Mesenchymal stem cell (in vitro differentiated cells and primary cell): ENCODE measurements at regions not wholly inside any gene's neighbourhood (a gene's known extent, or its start where the extent isn't known, plus 50 kb on each side); places are given as distances from the start of the nearest gene placed in this dataset.

ENCODE experiments used
- DNase-seq: peaks from one replicate; pipeline ENCODE4 v3.0.0-alpha.2; 2013
- H2AFZ ChIP-seq: one replicate; pipeline ENCODE4 v1.6.1; 2013; ENCODE audit warnings: low read depth, mild to moderate bottlenecking, control low read depth, inconsistent platforms, low read length, moderate library complexity
- H2AK5ac ChIP-seq: 2 replicates; pipeline ENCODE4 v1.6.1; 2013; ENCODE audit warnings: low read length, moderate library complexity, mild to moderate bottlenecking, inconsistent platforms; ENCODE audit not compliant: severe bottlenecking
- H2BK120ac ChIP-seq: one replicate; pipeline ENCODE4 v1.6.1; 2013; ENCODE audit warnings: low read depth, mild to moderate bottlenecking, inconsistent platforms, low read length, moderate library complexity
- H2BK12ac ChIP-seq, 2 experiments: one replicate each; pipeline ENCODE4 v1.6.1; 2013; ENCODE audit warnings: inconsistent platforms in 2 of 2, low read length in 2 of 2, mild to moderate bottlenecking in 2 of 2, moderate library complexity in 2 of 2, control low read depth in 1 of 2
- H2BK15ac ChIP-seq: one replicate; pipeline ENCODE4 v1.6.1; 2013; ENCODE audit warnings: mild to moderate bottlenecking, low read depth, inconsistent platforms; ENCODE audit not compliant: poor library complexity, severe bottlenecking
- H2BK5ac ChIP-seq: 2 replicates; pipeline ENCODE4 v1.6.1; 2013; ENCODE audit warnings: low read depth, mild to moderate bottlenecking, low read length, control low read depth, inconsistent platforms; ENCODE audit not compliant: poor library complexity, severe bottlenecking
- H3K14ac ChIP-seq, 2 experiments: one replicate each; pipeline ENCODE4 v1.6.1; 2013; ENCODE audit warnings: inconsistent platforms in 2 of 2, low read length in 2 of 2, control low read depth in 1 of 2, mild to moderate bottlenecking in 1 of 2, moderate library complexity in 1 of 2
- H3K18ac ChIP-seq, 2 experiments: one replicate each; pipeline ENCODE4 v1.6.1; 2013; ENCODE audit warnings: inconsistent platforms in 2 of 2, low read length in 2 of 2, control low read depth in 1 of 2, low read depth in 1 of 2, mild to moderate bottlenecking in 1 of 2
- H3K23ac ChIP-seq, 2 experiments: one replicate each; pipeline ENCODE4 v1.6.1; 2013; ENCODE audit warnings: inconsistent platforms in 2 of 2, low read length in 2 of 2, mild to moderate bottlenecking in 2 of 2, moderate library complexity in 2 of 2, control low read depth in 1 of 2
- H3K27ac ChIP-seq: 2 replicates; pipeline ENCODE4 v1.5.1; 2013; ENCODE audit warnings: mild to moderate bottlenecking, moderate library complexity, low read length, control low read depth, inconsistent platforms; ENCODE audit not compliant: poor library complexity, severe bottlenecking
- H3K27me3 ChIP-seq, 2 experiments: 2 replicates each; pipeline versions ENCODE4 v1.6.1 to v1.7.0; 2013; ENCODE audit warnings: low read length in 2 of 2, mild to moderate bottlenecking in 2 of 2, moderate library complexity in 2 of 2, control low read depth in 1 of 2, inconsistent platforms in 1 of 2; ENCODE audit not compliant: control insufficient read depth in 1 of 2, insufficient read depth in 1 of 2
- H3K36me3 ChIP-seq, 2 experiments: 2 replicates each; pipeline versions ENCODE4 v1.6.1 to v1.7.0; 2013; ENCODE audit warnings: low read length in 2 of 2, control low read depth in 1 of 2, inconsistent platforms in 1 of 2, low read depth in 1 of 2, mild to moderate bottlenecking in 1 of 2; ENCODE audit not compliant: insufficient read depth in 2 of 2, control insufficient read depth in 1 of 2
- H3K4ac ChIP-seq, 2 experiments: one replicate each; pipeline ENCODE4 v1.6.1; 2013; ENCODE audit warnings: inconsistent platforms in 2 of 2, low read length in 2 of 2, mild to moderate bottlenecking in 2 of 2, moderate library complexity in 2 of 2, control low read depth in 1 of 2, low read depth in 1 of 2
- H3K4me1 ChIP-seq: 2 replicates; pipeline ENCODE4 v1.6.1; 2013; ENCODE audit warnings: low read depth, low read length, control low read depth; ENCODE audit not compliant: control insufficient read depth, insufficient read depth
- H3K4me2 ChIP-seq: 2 replicates; pipeline ENCODE4 v1.6.1; 2013; ENCODE audit warnings: low read length, mild to moderate bottlenecking, inconsistent platforms; ENCODE audit not compliant: poor library complexity, severe bottlenecking
- H3K4me3 ChIP-seq, 2 experiments: 2 replicates each; pipeline versions ENCODE4 v1.5.1 to v1.7.0; 2013; ENCODE audit warnings: low read length in 2 of 2, mild to moderate bottlenecking in 2 of 2, control low read depth in 1 of 2, low read depth in 1 of 2; ENCODE audit not compliant: insufficient read depth in 1 of 2
- H3K79me1 ChIP-seq: replicated peaks from 2 replicates; pipeline ENCODE4 v1.6.1; 2013; ENCODE audit warnings: mild to moderate bottlenecking, control low read depth, low read length, inconsistent platforms; ENCODE audit not compliant: poor library complexity, severe bottlenecking
- H3K9ac ChIP-seq: 2 replicates; pipeline ENCODE4 v1.7.0; 2013; ENCODE audit warnings: mild to moderate bottlenecking, low read length, moderate library complexity
- H3K9me3 ChIP-seq: 2 replicates; pipeline ENCODE4 v1.7.0; 2013; ENCODE audit warnings: mild to moderate bottlenecking, low read length; ENCODE audit not compliant: control insufficient read depth
- H4K8ac ChIP-seq: one replicate; pipeline ENCODE4 v1.6.1; 2013; ENCODE audit warnings: inconsistent platforms, mild to moderate bottlenecking, low read length, moderate library complexity
- H4K91ac ChIP-seq: one replicate; pipeline ENCODE4 v1.6.1; 2013; ENCODE audit warnings: mild to moderate bottlenecking, low read length, inconsistent platforms
- WGBS: methylation state at CpG from one replicate; pipeline ENCODE4 v1.1.7; 2013; ENCODE audit warnings: mixed read lengths; 5-methylcytosine and 5-hydroxymethylcytosine counted together

DNA sequence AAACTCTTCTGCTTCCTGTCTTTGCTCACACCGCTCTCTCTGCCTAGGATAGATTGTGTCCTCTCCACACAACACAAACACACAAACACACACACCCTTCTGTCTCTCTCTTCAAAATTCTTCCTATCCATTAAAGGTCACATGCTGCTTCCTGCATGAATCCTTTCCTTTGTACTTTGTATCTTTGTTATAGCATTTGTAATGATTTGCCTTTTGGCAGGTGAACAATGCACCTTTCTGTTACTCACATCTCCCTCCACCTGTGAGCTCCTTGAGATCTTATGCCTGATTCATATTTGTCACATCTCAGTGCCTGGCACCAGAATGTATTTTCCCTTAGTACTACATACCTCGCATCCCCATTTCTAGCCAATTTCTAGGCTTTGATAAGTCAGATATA lies 251.4 kb upstream of the UMPS start:
- H4K8ac ChIP-seq = no peak overlapping the region
- H3K4me3 ChIP-seq = no peak overlapping the region
- H3K9ac ChIP-seq = no peak overlapping the region
- no peak overlapping the region for H2BK12ac ChIP-seq
- H2BK15ac ChIP-seq = no peak overlapping the region
- H3K23ac ChIP-seq = no peak overlapping the region
- H3K27ac ChIP-seq = no peak overlapping the region
- no peaks in the 10 kb centered on the region for H3K4me1 ChIP-seq
- no peak for DNase-seq
- H3K14ac ChIP-seq = no peak overlapping the region
- H3K4ac ChIP-seq = no peak overlapping the region
- no peaks in the 10 kb centered on the region for H3K79me1 ChIP-seq
- WGBS = 95% methylated on average over 2 of the region's 2 CpGs
- H2AK5ac ChIP-seq = no peak overlapping the region
- no peak overlapping the region for H2BK120ac ChIP-seq
- no peak overlapping the region for H3K4me2 ChIP-seq
- H3K18ac ChIP-seq = no peak overlapping the region
- no peak overlapping the region for H2AFZ ChIP-seq
- no peak overlapping the region for H2BK5ac ChIP-seq
- no peaks in the 10 kb centered on the region for H3K27me3 ChIP-seq
- no peak overlapping the region for H4K91ac ChIP-seq
- H3K9me3 ChIP-seq = no peaks in the 10 kb centered on the region
- H3K36me3 ChIP-seq = peaks cover 0 to 3% of the 10 kb centered on the region in 2 experiments

- no peaks in the 10 kb centered on the region for H3K27me3 ChIP-seq
- peaks cover 2% of the 10 kb centered on the region for H3K4me1 ChIP-seq
- no peaks in the 10 kb centered on the region for H3K9me3 ChIP-seq
- peak; percentile 7 for DNase-seq
- no peak overlapping the region for H3K14ac ChIP-seq
- H2BK12ac ChIP-seq = no peak overlapping the region
- H2AK5ac ChIP-seq = no peak overlapping the region
- H2AFZ ChIP-seq = no peak overlapping the region
- no peak overlapping the region for H3K4ac ChIP-seq
- no peak overlapping the region for H3K4me2 ChIP-seq
- no peak overlapping the region for H4K8ac ChIP-seq
- no peak overlapping the region for H3K9ac ChIP-seq
- H2BK5ac ChIP-seq = no peak overlapping the region
- no peak overlapping the region for H3K23ac ChIP-seq
- H3K27ac ChIP-seq = no peak overlapping the region
- H3K36me3 ChIP-seq = peaks cover 4 to 9% of the 10 kb centered on the region in 2 experiments
- no peak overlapping the region for H3K18ac ChIP-seq
- no peak overlapping the region for H4K91ac ChIP-seq
- H2BK15ac ChIP-seq = no peak overlapping the region
- no peak overlapping the region for H3K4me3 ChIP-seq
- 91% methylated on average over 1 of the region's 2 CpGs for WGBS
- no peak overlapping the region for H2BK120ac ChIP-seq
- no peaks in the 10 kb centered on the region for H3K79me1 ChIP-seq
Measured at GRCh38 chr3:124483915-124484470, 246.3 kb upstream of the UMPS start.

DNA sequence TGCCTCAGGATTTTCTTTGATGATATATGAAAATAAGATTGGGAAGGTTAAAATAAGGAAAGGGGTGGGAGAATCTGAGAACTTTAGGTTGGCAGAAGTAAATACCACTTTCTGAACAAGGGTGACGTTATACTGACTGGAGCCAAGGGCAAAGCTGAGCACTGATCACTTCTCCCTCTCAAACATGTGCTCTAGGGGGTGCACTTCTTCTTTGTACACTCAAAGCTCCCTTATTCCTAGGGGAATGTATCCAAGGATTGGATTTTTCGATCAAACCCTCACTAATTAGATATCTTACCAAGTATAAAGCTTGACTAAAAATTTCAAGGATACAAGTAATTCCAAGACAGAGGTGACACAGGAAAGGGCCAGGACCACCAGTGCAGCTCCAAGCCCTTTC lies 243.9 kb upstream of the UMPS start:
- H3K36me3 ChIP-seq = peaks cover 4 to 17% of the 10 kb centered on the region in 2 experiments

GRCh38 chr3:124489506-124489905 lies 240.7 kb upstream of the UMPS start:
- no peak for DNase-seq
- Histone ChIP-seq H3K36me3 (peaks cover 4 to 15% of the 10 kb centered on the region in 2 experiments), H2BK120ac (no peak overlapping the region), H3K23ac (no peak overlapping the region), H3K4me3 (no peak overlapping the region), H2AFZ (no peak overlapping the region), H2BK5ac (no peak overlapping the region), H3K4me2 (no peak overlapping the region), H3K79me1 (no peaks in the 10 kb centered on the region), H2BK12ac (no peak overlapping the region), H2AK5ac (no peak overlapping the region), H3K9me3 (no peaks in the 10 kb centered on the region), H3K14ac (peak overlapping the region in 1 of 2 experiments; percentile 53), H3K4ac (no peak overlapping the region), H3K9ac (no peak overlapping the region), H3K18ac (no peak overlapping the region), H3K27me3 (no peaks in the 10 kb centered on the region), H4K8ac (no peak overlapping the region), H4K91ac (no peak overlapping the region), H3K27ac (no peak overlapping the region), H2BK15ac (no peak overlapping the region), H3K4me1 (peaks cover 2% of the 10 kb centered on the region)

More for the DNA sequence above, 243.9 kb upstream of the UMPS start:
- Histone ChIP-seq H2AK5ac (no peak overlapping the region), H3K79me1 (no peaks in the 10 kb centered on the region), H2BK5ac (no peak overlapping the region), H3K14ac (no peak overlapping the region), H3K27ac (no peak overlapping the region), H3K4ac (no peak overlapping the region), H3K27me3 (no peaks in the 10 kb centered on the region), H2BK12ac (no peak overlapping the region), H2BK15ac (no peak overlapping the region), H3K9ac (no peak overlapping the region), H3K18ac (no peak overlapping the region), H3K4me3 (no peak overlapping the region), H4K91ac (no peak overlapping the region), H4K8ac (no peak overlapping the region), H3K4me2 (no peak overlapping the region), H3K4me1 (peaks cover 2% of the 10 kb centered on the region), H3K9me3 (no peaks in the 10 kb centered on the region), H2BK120ac (no peak overlapping the region), H3K23ac (no peak overlapping the region), H2AFZ (no peak overlapping the region)
- WGBS = 69% methylated on average over 2 of the region's 2 CpGs
- no peak for DNase-seq
